ENCODE measurements at regions not wholly inside any gene's neighbourhood (a gene's known extent, or its start where the extent isn't known, plus 50 kb on each side); places are given as distances from the start of the nearest gene placed in this dataset.

- no peak overlapping the region for H3K18ac ChIP-seq (ENCODE audit: low read depth, low read length)
- no peak overlapping the region for H3K14ac ChIP-seq (replicated peaks; ENCODE audit: low read depth, low read length)
Observed at GRCh38 chr10:36362257-36362656, 720.2 kb upstream of the FZD8 start.

More at GRCh38 chr10:36362257-36362656, 720.2 kb upstream of the FZD8 start:
- Histone ChIP-seq H4K20me1 (ENCODE audit: insufficient read depth, low read length) (no peaks in the 10 kb centered on the region), H4K91ac (ENCODE audit: insufficient read depth, low read depth, low read length) (no peak overlapping the region), H3K4me3 (ENCODE audit: insufficient read depth, low read depth, low read length) (no peak overlapping the region), H3K27me3 (ENCODE audit: control insufficient read depth, insufficient read depth, low read length) (no peaks in the 10 kb centered on the region), H3K36me3 (ENCODE audit: control insufficient read depth, insufficient read depth, low read length) (no peaks in the 10 kb centered on the region), H2BK120ac (ENCODE audit: low read depth, low read length) (no peak overlapping the region), H3K79me1 (ENCODE audit: low read depth in 1 of 2, low read length in 2 of 2) (no peaks in the 10 kb centered on the region), H3K56ac (ENCODE audit: extremely low read depth, insufficient read depth, low read length) (no peak overlapping the region), H3K23ac (ENCODE audit: low read depth, low read length) (no peak overlapping the region), H4K8ac (ENCODE audit: low read depth in 2 of 2, low read length in 2 of 2) (no peak overlapping the region), H3K9ac (ENCODE audit: low read depth, low read length) (no peak overlapping the region), H3K4me2 (ENCODE audit: low read depth, low read length) (no peak overlapping the region), H2AFZ (replicated peaks; ENCODE audit: low read length, poor library complexity) (no peak overlapping the region), H2BK5ac (ENCODE audit: low read depth, low read length, poor library complexity, severe bottlenecking) (no peak overlapping the region), H3K4me1 (ENCODE audit: control insufficient read depth, insufficient read depth, low read length) (peaks cover 5% of the 10 kb centered on the region; the same call in 1 of the 2 replicates), H4K5ac (ENCODE audit: low read depth, low read length) (no peak overlapping the region), H2BK15ac (ENCODE audit: low read depth, low read length) (no peak overlapping the region), H3K9me3 (ENCODE audit: control insufficient read depth, insufficient read depth, low read length) (no peaks in the 10 kb centered on the region), H3K4ac (ENCODE audit: low read depth, low read length) (no peak overlapping the region), H2AK9ac (replicated peaks; ENCODE audit: low read depth, low read length, poor library complexity) (no peak overlapping the region), H3K27ac (ENCODE audit: insufficient read depth, low read length) (no peak overlapping the region), H2AK5ac (ENCODE audit: low read depth, low read length) (no peak overlapping the region), H3K9me1 (ENCODE audit: insufficient read depth, low read length) (no peaks in the 10 kb centered on the region), H2BK20ac (ENCODE audit: low read depth, low read length) (no peak overlapping the region)
- in situ Hi-C loops (cut with MboI; ENCODE audit: low sequenced_read_pairs) (no loop called here), dilution Hi-C loops (cut with HindIII; ENCODE audit: low sequenced_read_pairs, unreplicated experiment) (no loop called here), intact Hi-C loops (cut with micrococcal nuclease) (no loop called here)
- ChIA-PET POLR2A (ENCODE audit: unreplicated experiment) (no interaction called here), CTCF (no interaction called here)
- ATAC-seq (ENCODE audit: low read depth): no peak
- BruUV-seq (replicated peaks): no TSS peak
- TF ChIP-seq BHLHE40 (IDR thresholded peaks at IDR 0.05; ENCODE audit: low read depth, low read length) (no peak), CEBPB (IDR thresholded peaks at IDR 0.05; ENCODE audit: low read depth, low read length) (no peak)
- no peak for DNase-seq
- WGBS, 2 experiments (ENCODE audit: extremely low coverage in 2 of 2, insufficient read length in 1 of 2): 59% methylated on average over 2 of the region's 2 CpGs; no CpG with 5 or more reads in 1 of the 2 experiments

All from IMR-90 (cell line).